HG03196 (cell line): ENCODE measurements at regions not wholly inside any gene's neighbourhood (a gene's known extent, or its start where the extent isn't known, plus 50 kb on each side); places are given as distances from the start of the nearest gene placed in this dataset.

Experiments
- ATAC-seq: cut with Tn5 transposase; IDR thresholded peaks from one replicate; pipeline ENCODE4 v1.9.1; 2021; ENCODE audit not compliant: unreplicated experiment

- ATAC-seq, result no peak
Observed at GRCh38 chr5:63374085-63374484, 588.2 kb downstream of the HTR1A start.

GRCh38 chr5:63351164-63351563 lies 611.1 kb downstream of the HTR1A start:
- no peak for ATAC-seq

- ATAC-seq, result no peak
Observed at GRCh38 chr5:63346451-63346850, 615.8 kb downstream of the HTR1A start.

GRCh38 chr5:63341442-63341841 lies 620.8 kb downstream of the HTR1A start:
- ATAC-seq, result no peak

- ATAC-seq, result no peak
Observed at GRCh38 chr5:63323926-63324325, 638.3 kb downstream of the HTR1A start.

GRCh38 chr5:63314551-63314950 lies 647.7 kb downstream of the HTR1A start:
- ATAC-seq, result no peak

GRCh38 chr5:63310644-63311043 lies 651.6 kb downstream of the HTR1A start:
- no peak for ATAC-seq

- no peak for ATAC-seq
Observed at GRCh38 chr5:63306909-63307308, 655.3 kb downstream of the HTR1A start.

- no peak for ATAC-seq
Observed at GRCh38 chr5:63293317-63293716, 668.9 kb downstream of the HTR1A start.

GRCh38 chr5:63286724-63287123 lies 675.5 kb downstream of the HTR1A start:
- no peak for ATAC-seq

GRCh38 chr5:63263411-63263810 lies 684.8 kb downstream of the LRRC70 start:
- ATAC-seq, result no peak

GRCh38 chr5:63262185-63262981 lies 683.8 kb downstream of the LRRC70 start:
- ATAC-seq, result no peak

- ATAC-seq, result no peak
Observed at GRCh38 chr5:63261695-63262094, 683.1 kb downstream of the LRRC70 start.

- ATAC-seq, result no peak
Observed at GRCh38 chr5:63255594-63255993, 677.0 kb downstream of the LRRC70 start.

- ATAC-seq, result no peak
Observed at GRCh38 chr5:63250939-63251338, 672.3 kb downstream of the LRRC70 start.

- no peak for ATAC-seq
Observed at GRCh38 chr5:63249960-63250359, 671.3 kb downstream of the LRRC70 start.

- ATAC-seq, result no peak
Observed at GRCh38 chr5:63247651-63248050, 669.0 kb downstream of the LRRC70 start.

- ATAC-seq, result no peak
Observed at GRCh38 chr5:63245271-63245670, 666.7 kb downstream of the LRRC70 start.

- ATAC-seq, result no peak
Observed at GRCh38 chr5:63240063-63240755, 661.6 kb downstream of the LRRC70 start.

- no peak for ATAC-seq
Observed at GRCh38 chr5:63233911-63234310, 655.3 kb downstream of the LRRC70 start.

GRCh38 chr5:63233361-63233760 lies 654.7 kb downstream of the LRRC70 start:
- no peak for ATAC-seq

- ATAC-seq, result no peak
Observed at GRCh38 chr5:63230754-63231153, 652.1 kb downstream of the LRRC70 start.
